Upper lobe of left lung (tissue), 6 donors: ENCODE measurements at regions not wholly inside any gene's neighbourhood (a gene's known extent, or its start where the extent isn't known, plus 50 kb on each side); places are given as distances from the start of the nearest gene placed in this dataset.
A peak's percentile ranks its signal among the peaks of the same experiment; 100 is the strongest.

Experiments
- ATAC-seq, 2 donors: fragments of 200-7000 bp; cut with Tn5 transposase; one replicate each; pipeline ENCODE4 v1.9.1; 2022; ENCODE audit warnings: mild to moderate bottlenecking in 2 of 2, moderate library complexity in 2 of 2; ENCODE audit not compliant: low FRiP score in 2 of 2
- DNase-seq, 2 donors: peaks; one replicate each; pipeline ENCODE4 v3.0.0-alpha.2; 2019 to 2020
- H3K27ac ChIP-seq, 4 donors: fragments of 200-600 bp; sonication (generic); one replicate each; pipeline ENCODE4 v1.5.1; 2016 to 2019
- H3K27me3 ChIP-seq, 4 donors: fragments of 200-600 bp; sonication (generic); one replicate each; pipeline ENCODE4 v1.5.1; 2017 to 2019
- H3K36me3 ChIP-seq, 4 donors: fragments of 200-600 bp; sonication (generic); one replicate each; pipeline ENCODE4 v1.5.1; 2016 to 2019
- H3K4me1 ChIP-seq, 4 donors: fragments of 200-600 bp; sonication (generic); one replicate each; pipeline ENCODE4 v1.5.1; 2018 to 2019
- H3K4me3 ChIP-seq, 4 donors: fragments of 200-600 bp; sonication (generic); one replicate each; pipeline ENCODE4 v1.5.1; 2017 to 2019; ENCODE audit warnings: mild to moderate bottlenecking in 2 of 4, moderate library complexity in 1 of 4
- H3K9me3 ChIP-seq, 4 donors: fragments of 200-600 bp; sonication (generic); one replicate each; pipeline ENCODE4 v1.5.1; 2018 to 2019
- CTCF ChIP-seq, 6 experiments: fragments of 450-650 bp in 4 of 6; fragments of 200-600 bp in 2 of 6; sonication (generic) in 2 of 6; IDR thresholded peaks; one replicate each; pipeline ENCODE4 v1.5.1; 2016 to 2019; ENCODE audit warnings: antibody characterized with exemption in 6 of 6
- EP300 ChIP-seq, 4 donors: sonication (generic); formaldehyde crosslinking; IDR thresholded peaks; one replicate each; pipeline ENCODE4 v1.5.1; 2017; ENCODE audit warnings: antibody characterized with exemption in 4 of 4, control low read depth in 2 of 4
- POLR2A ChIP-seq, 4 donors: fragments of 450-650 bp; IDR thresholded peaks; one replicate each; pipeline ENCODE4 v1.5.1; 2016 to 2017; ENCODE audit warnings: antibody characterized with exemption in 4 of 4, mild to moderate bottlenecking in 2 of 4
- POLR2AphosphoS5 ChIP-seq, 2 donors: sonication (generic); formaldehyde crosslinking; IDR thresholded peaks; one replicate each; pipeline ENCODE4 v1.5.1; 2017; ENCODE audit warnings: antibody characterized with exemption in 2 of 2
- WGBS, 2 donors: methylation state at CpG; one replicate each; pipeline ENCODE4 v1.1.5; 2017 to 2018; 5-methylcytosine and 5-hydroxymethylcytosine counted together
- donor health status: DM: no; HTN: no; CAD: no; lungs with moderate emphysema.
- donor health status: DM: no; HTN: yes; CAD: no; lungs with severe emphysema.

DNA sequence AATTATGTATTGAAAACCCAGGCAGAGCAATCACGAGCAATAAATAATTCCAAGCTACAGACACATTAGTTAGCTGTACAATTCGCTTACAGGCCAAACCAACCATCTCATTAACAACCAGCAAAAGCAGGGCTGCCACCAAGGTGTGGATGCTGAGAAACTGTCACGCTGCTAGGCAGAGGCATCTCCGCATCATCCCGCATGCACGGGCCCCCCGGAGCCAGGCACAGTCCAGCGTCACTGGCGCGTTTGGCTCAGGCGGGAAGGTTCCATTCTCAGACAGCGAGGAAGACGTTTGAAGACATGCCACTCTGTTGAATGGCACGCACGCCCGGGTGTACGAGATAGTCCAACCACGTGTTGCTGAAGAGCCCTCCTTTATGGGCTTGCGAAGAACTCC, 184.0 kb downstream of the OLFM1 start:
- no peak for ATAC-seq
- Histone ChIP-seq H3K9me3 (no peaks in the 10 kb centered on the region), H3K4me1 (no peaks in the 10 kb centered on the region), H3K27me3 (no peaks in the 10 kb centered on the region), H3K4me3 (no peak overlapping the region), H3K36me3 (no peaks in the 10 kb centered on the region), H3K27ac (no peak overlapping the region)
- DNase-seq: no peak
- WGBS, 2 donors: 69 to 79% methylated on average over 19 of the region's 19 CpGs
- TF ChIP-seq EP300 (IDR thresholded peaks at IDR 0.05): no peak
- no peak for TF ChIP-seq POLR2A (IDR thresholded peaks at IDR 0.05)
- TF ChIP-seq CTCF (IDR thresholded peaks at IDR 0.05): no peak
- TF ChIP-seq POLR2AphosphoS5 (IDR thresholded peaks at IDR 0.05): no peak

- no peaks in the 10 kb centered on the region for H3K4me1 ChIP-seq
- WGBS, 2 donors: 65 to 82% methylated on average over 10 of the region's 10 CpGs
- no peaks in the 10 kb centered on the region for H3K36me3 ChIP-seq
- ATAC-seq (no peak), DNase-seq (no peak)
- no peaks in the 10 kb centered on the region for H3K9me3 ChIP-seq
- TF ChIP-seq EP300 (IDR thresholded peaks at IDR 0.05): no peak
- TF ChIP-seq CTCF (IDR thresholded peaks at IDR 0.05): no peak
- no peak for TF ChIP-seq POLR2AphosphoS5 (IDR thresholded peaks at IDR 0.05)
- no peak for TF ChIP-seq POLR2A (IDR thresholded peaks at IDR 0.05)
- H3K27ac ChIP-seq: no peak overlapping the region
- no peak overlapping the region for H3K4me3 ChIP-seq
- no peaks in the 10 kb centered on the region for H3K27me3 ChIP-seq
These were observed 185.1 kb downstream of the OLFM1 start for GRCh38 chr9:135272608-135273007.

GRCh38 chr9:135273008-135273407, 185.5 kb downstream of the OLFM1 start:
- Histone ChIP-seq H3K27ac (no peak overlapping the region), H3K4me1 (no peaks in the 10 kb centered on the region), H3K9me3 (no peaks in the 10 kb centered on the region), H3K36me3 (no peaks in the 10 kb centered on the region), H3K4me3 (no peak overlapping the region), H3K27me3 (no peaks in the 10 kb centered on the region)
- 40 to 65% methylated on average over 3 to 7 of the region's 7 CpGs for WGBS, 2 donors
- ATAC-seq (no peak), DNase-seq (no peak)
- TF ChIP-seq POLR2AphosphoS5 (IDR thresholded peaks at IDR 0.05) (no peak), EP300 (IDR thresholded peaks at IDR 0.05) (no peak), CTCF (IDR thresholded peaks at IDR 0.05) (no peak)

GRCh38 chr9:135275163-135275562, 187.7 kb downstream of the OLFM1 start:
- DNase-seq (no peak), ATAC-seq (no peak)
- no peak for TF ChIP-seq EP300 (IDR thresholded peaks at IDR 0.05)
- TF ChIP-seq CTCF (IDR thresholded peaks at IDR 0.05): no peak
- no peak for TF ChIP-seq POLR2AphosphoS5 (IDR thresholded peaks at IDR 0.05)
- no peak for TF ChIP-seq POLR2A (IDR thresholded peaks at IDR 0.05)
- Histone ChIP-seq H3K27me3 (no peaks in the 10 kb centered on the region), H3K27ac (no peak overlapping the region), H3K36me3 (no peaks in the 10 kb centered on the region), H3K4me1 (no peaks in the 10 kb centered on the region), H3K4me3 (no peak overlapping the region), H3K9me3 (no peaks in the 10 kb centered on the region)
- 78 to 79% methylated on average over 7 of the region's 7 CpGs for WGBS, 2 donors

- 65 to 82% methylated on average over 16 to 20 of the region's 20 CpGs for WGBS, 2 donors
- Histone ChIP-seq H3K27me3 (no peaks in the 10 kb centered on the region), H3K36me3 (no peaks in the 10 kb centered on the region), H3K27ac (no peak overlapping the region), H3K4me3 (no peak overlapping the region), H3K4me1 (no peaks in the 10 kb centered on the region), H3K9me3 (no peaks in the 10 kb centered on the region)
- DNase-seq (peak in 1 of 2 donors; percentile 77), ATAC-seq (no peak)
- TF ChIP-seq EP300 (IDR thresholded peaks at IDR 0.05): no peak
- TF ChIP-seq CTCF (IDR thresholded peaks at IDR 0.05): peak in 1 of 6 experiments; percentile 34
These were observed 188.3 kb downstream of the OLFM1 start for GRCh38 chr9:135275571-135276289.
